ENCODE measurements at regions not wholly inside any gene's neighbourhood (a gene's known extent, or its start where the extent isn't known, plus 50 kb on each side); places are given as distances from the start of the nearest gene placed in this dataset.

DNA sequence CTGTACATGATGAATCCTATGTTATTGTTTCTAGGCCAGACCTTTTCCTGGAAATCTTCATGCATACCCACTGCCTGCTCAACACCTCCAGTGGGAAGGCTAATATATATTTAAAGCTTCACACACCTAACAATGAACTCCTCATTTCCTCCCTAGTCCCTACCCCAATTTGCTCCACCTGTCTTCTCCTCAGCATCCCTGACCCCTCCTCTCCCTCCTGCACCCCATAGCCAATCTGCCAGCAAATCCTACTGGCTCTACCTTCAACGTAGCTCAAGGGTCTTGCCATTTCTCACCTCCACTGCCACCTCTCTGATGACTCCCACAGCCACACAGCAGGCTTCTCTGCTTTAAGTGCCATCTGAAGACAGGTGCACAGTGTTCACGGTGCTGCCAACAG, 215.6 kb upstream of the WSB1 start:
- TF ChIP-seq, protein P1, sequence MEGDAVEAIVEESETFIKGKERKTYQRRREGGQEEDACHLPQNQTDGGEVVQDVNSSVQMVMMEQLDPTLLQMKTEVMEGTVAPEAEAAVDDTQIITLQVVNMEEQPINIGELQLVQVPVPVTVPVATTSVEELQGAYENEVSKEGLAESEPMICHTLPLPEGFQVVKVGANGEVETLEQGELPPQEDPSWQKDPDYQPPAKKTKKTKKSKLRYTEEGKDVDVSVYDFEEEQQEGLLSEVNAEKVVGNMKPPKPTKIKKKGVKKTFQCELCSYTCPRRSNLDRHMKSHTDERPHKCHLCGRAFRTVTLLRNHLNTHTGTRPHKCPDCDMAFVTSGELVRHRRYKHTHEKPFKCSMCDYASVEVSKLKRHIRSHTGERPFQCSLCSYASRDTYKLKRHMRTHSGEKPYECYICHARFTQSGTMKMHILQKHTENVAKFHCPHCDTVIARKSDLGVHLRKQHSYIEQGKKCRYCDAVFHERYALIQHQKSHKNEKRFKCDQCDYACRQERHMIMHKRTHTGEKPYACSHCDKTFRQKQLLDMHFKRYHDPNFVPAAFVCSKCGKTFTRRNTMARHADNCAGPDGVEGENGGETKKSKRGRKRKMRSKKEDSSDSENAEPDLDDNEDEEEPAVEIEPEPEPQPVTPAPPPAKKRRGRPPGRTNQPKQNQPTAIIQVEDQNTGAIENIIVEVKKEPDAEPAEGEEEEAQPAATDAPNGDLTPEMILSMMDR (conservative IDR thresholded peaks at IDR 0.05 in 1 of 2, IDR thresholded peaks at IDR 0.05 in 1 of 2; ENCODE audit: low read depth in 1 of 2, low read length in 2 of 2) = no peak
- no peak for TF ChIP-seq EZH2 (IDR thresholded peaks at IDR 0.05; ENCODE audit: low read length, missing control alignments)

Data from fibroblast of lung (primary cell).